ENCODE measurements at regions not wholly inside any gene's neighbourhood (a gene's known extent, or its start where the extent isn't known, plus 50 kb on each side); places are given as distances from the start of the nearest gene placed in this dataset.

DNA sequence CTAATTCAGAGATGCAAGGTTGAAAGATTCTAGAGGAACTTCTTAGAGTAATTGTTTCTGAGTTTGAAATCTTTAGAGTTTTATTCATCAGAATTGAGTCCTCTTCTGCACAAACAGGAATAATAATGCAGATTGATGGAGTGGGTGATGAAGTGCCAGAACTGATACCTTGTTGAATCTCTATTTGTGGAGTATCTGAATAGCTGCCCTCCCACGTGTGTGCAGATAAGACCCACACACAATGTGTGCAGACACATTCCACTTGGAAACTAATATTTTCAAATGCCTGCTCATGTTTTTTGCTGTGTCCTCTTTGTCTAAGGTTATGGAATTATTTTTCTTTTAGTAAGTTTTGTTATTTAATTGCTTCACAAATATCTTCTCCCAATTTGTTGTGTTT is 1167.8 kb upstream of the MAP3K7 start:
- WGBS, 3 donors: 72 to 88% (median 83%) methylated on average over 1 of the region's 1 CpG
- Histone ChIP-seq H3K27ac (no peak overlapping the region), H3K27me3 (ENCODE audit: insufficient read depth in 3 of 3, low read length in 2 of 3) (no peaks in the 10 kb centered on the region), H3K9me3 (no peaks in the 10 kb centered on the region), H3K36me3 (ENCODE audit: insufficient read depth in 1 of 2, low read depth in 1 of 2) (no peaks in the 10 kb centered on the region), H3K4me1 (no peaks in the 10 kb centered on the region), H3K4me3 (no peak overlapping the region)
- TF ChIP-seq, protein P1, sequence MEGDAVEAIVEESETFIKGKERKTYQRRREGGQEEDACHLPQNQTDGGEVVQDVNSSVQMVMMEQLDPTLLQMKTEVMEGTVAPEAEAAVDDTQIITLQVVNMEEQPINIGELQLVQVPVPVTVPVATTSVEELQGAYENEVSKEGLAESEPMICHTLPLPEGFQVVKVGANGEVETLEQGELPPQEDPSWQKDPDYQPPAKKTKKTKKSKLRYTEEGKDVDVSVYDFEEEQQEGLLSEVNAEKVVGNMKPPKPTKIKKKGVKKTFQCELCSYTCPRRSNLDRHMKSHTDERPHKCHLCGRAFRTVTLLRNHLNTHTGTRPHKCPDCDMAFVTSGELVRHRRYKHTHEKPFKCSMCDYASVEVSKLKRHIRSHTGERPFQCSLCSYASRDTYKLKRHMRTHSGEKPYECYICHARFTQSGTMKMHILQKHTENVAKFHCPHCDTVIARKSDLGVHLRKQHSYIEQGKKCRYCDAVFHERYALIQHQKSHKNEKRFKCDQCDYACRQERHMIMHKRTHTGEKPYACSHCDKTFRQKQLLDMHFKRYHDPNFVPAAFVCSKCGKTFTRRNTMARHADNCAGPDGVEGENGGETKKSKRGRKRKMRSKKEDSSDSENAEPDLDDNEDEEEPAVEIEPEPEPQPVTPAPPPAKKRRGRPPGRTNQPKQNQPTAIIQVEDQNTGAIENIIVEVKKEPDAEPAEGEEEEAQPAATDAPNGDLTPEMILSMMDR (IDR thresholded peaks at IDR 0.05): no peak
- intact Hi-C loops (cut with DNase I): no loop called here
- ATAC-seq (no peak), DNase-seq (no peak)

DNA sequence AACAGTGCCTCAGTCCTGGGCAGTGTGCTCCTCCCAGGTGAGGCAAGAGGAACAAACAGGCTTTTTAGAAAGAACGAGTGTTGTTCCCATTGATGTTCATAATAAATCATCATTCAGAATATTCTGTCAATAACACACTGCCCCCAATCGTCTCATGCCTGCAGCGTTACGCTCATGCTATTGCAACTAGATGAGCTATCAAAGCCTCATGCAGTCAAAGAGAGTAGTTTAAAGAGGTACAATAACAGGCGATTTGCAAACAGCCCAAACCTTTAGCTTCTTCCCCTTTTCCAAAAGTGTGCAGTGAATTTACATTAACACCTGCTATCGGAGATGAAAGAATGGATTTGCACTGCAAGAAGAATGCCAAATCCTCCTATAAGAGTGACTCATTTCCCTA is 1164.7 kb upstream of the MAP3K7 start:
- Histone ChIP-seq H3K4me1 (no peaks in the 10 kb centered on the region), H3K36me3 (ENCODE audit: insufficient read depth in 1 of 2, low read depth in 1 of 2) (no peaks in the 10 kb centered on the region), H3K4me3 (no peak overlapping the region), H3K9me3 (no peaks in the 10 kb centered on the region), H3K27me3 (ENCODE audit: insufficient read depth in 3 of 3, low read length in 2 of 3) (no peaks in the 10 kb centered on the region), H3K27ac (no peak overlapping the region)
- ATAC-seq (peak in 1 of 4 donors; percentile 21), DNase-seq (no peak)
- intact Hi-C loops (cut with DNase I): no loop called here
- TF ChIP-seq, protein P1 (IDR thresholded peaks at IDR 0.05): no peak
- 70 to 73% (median 73%) methylated on average over 6 of the region's 6 CpGs for WGBS, 3 donors

DNA sequence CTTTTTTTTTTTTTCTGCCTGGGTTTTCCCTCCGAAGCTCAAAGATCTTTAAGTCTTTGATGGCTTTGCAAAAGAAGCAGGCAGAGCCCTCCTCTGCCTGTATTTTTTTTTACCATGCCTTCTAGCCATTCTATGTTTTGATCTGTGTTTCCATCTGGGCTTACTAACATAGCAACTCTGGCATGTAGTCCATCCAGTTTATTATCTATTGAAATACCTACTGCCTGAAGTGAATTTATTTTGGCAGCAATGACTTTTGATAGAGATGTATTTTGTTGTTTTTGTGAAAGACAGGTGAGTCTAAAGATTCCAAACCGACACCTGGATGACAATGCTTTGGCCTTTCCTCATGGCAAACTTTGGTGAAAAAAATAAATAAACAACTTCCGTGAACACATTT is 1157.7 kb upstream of the MAP3K7 start:
- intact Hi-C loops (cut with DNase I): no loop called here
- no peak overlapping the region for H3K27ac ChIP-seq
- 49 to 64% (median 60%) methylated on average over 3 of the region's 3 CpGs for WGBS, 3 donors
- no peaks in the 10 kb centered on the region for H3K9me3 ChIP-seq
- ATAC-seq: no peak
- no peak for DNase-seq
- H3K36me3 ChIP-seq (ENCODE audit: insufficient read depth in 1 of 2, low read depth in 1 of 2): no peaks in the 10 kb centered on the region
- TF ChIP-seq, protein P1 (IDR thresholded peaks at IDR 0.05): no peak
- no peaks in the 10 kb centered on the region for H3K4me1 ChIP-seq
- no peaks in the 10 kb centered on the region for H3K27me3 ChIP-seq (ENCODE audit: insufficient read depth in 3 of 3, low read length in 2 of 3)
- H3K4me3 ChIP-seq: no peak overlapping the region

DNA sequence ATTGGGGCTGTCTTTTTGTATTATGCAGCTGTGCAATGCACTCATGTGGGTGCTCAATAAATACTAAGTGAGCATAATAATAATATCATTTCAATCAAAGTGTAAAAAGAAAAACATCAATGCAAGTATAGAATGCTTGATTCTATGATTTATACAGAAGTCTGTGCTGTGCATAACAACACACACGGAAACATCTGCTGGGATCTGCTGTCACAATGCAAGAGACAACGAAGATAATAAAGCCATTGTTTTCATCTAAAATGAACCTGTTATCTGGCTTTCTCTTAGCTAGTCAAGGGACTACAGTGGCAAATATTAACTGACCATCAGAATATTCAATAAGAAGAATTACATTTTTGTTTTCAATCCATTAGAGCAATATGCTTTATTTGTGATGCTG is 1156.9 kb upstream of the MAP3K7 start:
- H3K36me3 ChIP-seq (ENCODE audit: insufficient read depth in 1 of 2, low read depth in 1 of 2): no peaks in the 10 kb centered on the region
- no peaks in the 10 kb centered on the region for H3K4me1 ChIP-seq
- intact Hi-C loops (cut with DNase I): no loop called here
- H3K27ac ChIP-seq: no peak overlapping the region
- H3K4me3 ChIP-seq: no peak overlapping the region
- H3K9me3 ChIP-seq: no peaks in the 10 kb centered on the region
- ATAC-seq: no peak
- H3K27me3 ChIP-seq (ENCODE audit: insufficient read depth in 3 of 3, low read length in 2 of 3): no peaks in the 10 kb centered on the region
- no peak for DNase-seq
- 27 to 34% (median 28%) methylated on average over 2 of the region's 2 CpGs for WGBS, 3 donors
- TF ChIP-seq, protein P1 (IDR thresholded peaks at IDR 0.05): no peak

DNA sequence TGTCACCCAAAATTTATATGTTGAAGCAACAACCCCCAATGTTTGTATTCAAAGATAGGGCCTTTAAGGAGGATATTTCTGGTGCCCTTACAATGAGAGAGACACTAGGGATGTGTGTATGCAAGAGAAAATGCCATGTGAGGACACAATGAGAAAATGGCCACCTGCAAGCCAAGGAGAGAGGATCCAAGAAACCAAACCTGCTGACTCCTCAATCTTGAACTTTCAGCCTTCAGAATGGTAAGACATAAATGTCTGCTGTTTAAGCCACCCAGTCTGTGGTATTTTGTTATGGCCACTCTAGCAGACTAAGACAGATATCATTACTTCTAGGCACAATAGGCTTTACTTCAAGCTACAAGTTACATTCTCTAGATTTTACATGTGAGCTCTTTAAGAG is 1145.1 kb upstream of the MAP3K7 start:
- Histone ChIP-seq H3K27me3 (ENCODE audit: insufficient read depth in 3 of 3, low read length in 2 of 3) (no peaks in the 10 kb centered on the region), H3K4me1 (no peaks in the 10 kb centered on the region), H3K4me3 (no peak overlapping the region), H3K36me3 (ENCODE audit: insufficient read depth in 1 of 2, low read depth in 1 of 2) (no peaks in the 10 kb centered on the region), H3K9me3 (no peaks in the 10 kb centered on the region), H3K27ac (no peak overlapping the region)
- ATAC-seq: no peak
- TF ChIP-seq, protein P1 (IDR thresholded peaks at IDR 0.05): no peak
- intact Hi-C loops (cut with DNase I): no loop called here
- DNase-seq: no peak
